Neutrophil (primary cell): ENCODE measurements at regions not wholly inside any gene's neighbourhood (a gene's known extent, or its start where the extent isn't known, plus 50 kb on each side); places are given as distances from the start of the nearest gene placed in this dataset.

Experiments used
- H3K27ac ChIP-seq: fragments of 200-600 bp; sonication (generic); 2 replicates; pipeline ENCODE4 v1.5.1; 2016; ENCODE audit warnings: mild to moderate bottlenecking, moderate library complexity
- H3K27me3 ChIP-seq: fragments of 200-600 bp; sonication (generic); 2 replicates; pipeline ENCODE4 v1.6.0; 2016; ENCODE audit warnings: mild to moderate bottlenecking
- H3K36me3 ChIP-seq: fragments of 200-600 bp; sonication (generic); 2 replicates; pipeline ENCODE4 v1.5.1; 2017
- H3K4me1 ChIP-seq, 2 experiments: fragments of 200-600 bp in 1 of 2; sonication (generic) in 1 of 2; 1 replicate in 1 of 2; 2 replicates in 1 of 2; pipeline versions ENCODE4 v1.5.1 to v1.6.1; 2013 to 2016; ENCODE audit warnings: low read depth in 1 of 2, low read length in 1 of 2, mild to moderate bottlenecking in 1 of 2, moderate library complexity in 1 of 2; ENCODE audit not compliant: control insufficient read depth in 1 of 2, insufficient read depth in 1 of 2
- H3K4me3 ChIP-seq, 2 experiments: fragments of 200-600 bp in 1 of 2; sonication (generic) in 1 of 2; 1 replicate in 1 of 2; 2 replicates in 1 of 2; pipeline ENCODE4 v1.5.1; 2013 to 2016; ENCODE audit warnings: low read depth in 1 of 2, low read length in 1 of 2, mild to moderate bottlenecking in 1 of 2, moderate library complexity in 1 of 2
- H3K9me3 ChIP-seq: fragments of 200-600 bp; sonication (generic); 2 replicates; pipeline ENCODE4 v1.5.1; 2016
- TF ChIP-seq, protein P1 (sequence below): fragments of 200-600 bp; sonication (generic); IDR thresholded peaks from 2 replicates; pipeline ENCODE4 v1.5.1; 2016; ENCODE audit warnings: antibody characterized with exemption

- H3K4me3 ChIP-seq: no peak overlapping the region
- peak overlapping the region; percentile 60 for H3K27ac ChIP-seq
- no peaks in the 10 kb centered on the region for H3K36me3 ChIP-seq
- no peaks in the 10 kb centered on the region for H3K9me3 ChIP-seq
- peaks cover 37 to 38% of the 10 kb centered on the region in 2 experiments for H3K4me1 ChIP-seq
- H3K27me3 ChIP-seq: no peaks in the 10 kb centered on the region
- TF ChIP-seq, protein P1, sequence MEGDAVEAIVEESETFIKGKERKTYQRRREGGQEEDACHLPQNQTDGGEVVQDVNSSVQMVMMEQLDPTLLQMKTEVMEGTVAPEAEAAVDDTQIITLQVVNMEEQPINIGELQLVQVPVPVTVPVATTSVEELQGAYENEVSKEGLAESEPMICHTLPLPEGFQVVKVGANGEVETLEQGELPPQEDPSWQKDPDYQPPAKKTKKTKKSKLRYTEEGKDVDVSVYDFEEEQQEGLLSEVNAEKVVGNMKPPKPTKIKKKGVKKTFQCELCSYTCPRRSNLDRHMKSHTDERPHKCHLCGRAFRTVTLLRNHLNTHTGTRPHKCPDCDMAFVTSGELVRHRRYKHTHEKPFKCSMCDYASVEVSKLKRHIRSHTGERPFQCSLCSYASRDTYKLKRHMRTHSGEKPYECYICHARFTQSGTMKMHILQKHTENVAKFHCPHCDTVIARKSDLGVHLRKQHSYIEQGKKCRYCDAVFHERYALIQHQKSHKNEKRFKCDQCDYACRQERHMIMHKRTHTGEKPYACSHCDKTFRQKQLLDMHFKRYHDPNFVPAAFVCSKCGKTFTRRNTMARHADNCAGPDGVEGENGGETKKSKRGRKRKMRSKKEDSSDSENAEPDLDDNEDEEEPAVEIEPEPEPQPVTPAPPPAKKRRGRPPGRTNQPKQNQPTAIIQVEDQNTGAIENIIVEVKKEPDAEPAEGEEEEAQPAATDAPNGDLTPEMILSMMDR: no peak
These were observed 577.9 kb upstream of the DIPK2B start for GRCh38 chrX:45778616-45779015.

DNA sequence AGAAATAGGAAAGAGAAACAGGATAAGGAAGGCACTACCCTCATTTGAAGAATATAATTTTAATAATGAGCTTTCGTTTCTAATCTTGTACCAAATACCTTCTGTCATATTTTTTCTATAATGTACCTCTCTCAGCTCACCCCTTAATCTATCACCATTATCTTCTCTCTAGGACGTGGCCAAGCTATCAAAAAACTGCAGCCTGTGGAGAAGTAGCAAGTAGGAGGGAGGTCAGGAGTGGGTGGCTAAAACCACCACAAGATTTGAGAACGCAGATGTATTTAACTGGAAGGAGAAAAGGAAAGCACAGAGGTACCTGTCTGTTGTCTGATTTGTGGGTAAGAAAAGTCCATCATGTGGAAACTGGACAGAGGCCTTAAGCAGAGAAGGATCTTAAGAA, 576.7 kb upstream of the DIPK2B start:
- H3K9me3 ChIP-seq: no peaks in the 10 kb centered on the region
- TF ChIP-seq, protein P1: no peak
- H3K36me3 ChIP-seq: no peaks in the 10 kb centered on the region
- H3K27me3 ChIP-seq: no peaks in the 10 kb centered on the region
- no peak overlapping the region for H3K4me3 ChIP-seq
- peak overlapping the region; percentile 20 for H3K27ac ChIP-seq
- H3K4me1 ChIP-seq: peaks cover 27 to 31% of the 10 kb centered on the region in 2 experiments

DNA sequence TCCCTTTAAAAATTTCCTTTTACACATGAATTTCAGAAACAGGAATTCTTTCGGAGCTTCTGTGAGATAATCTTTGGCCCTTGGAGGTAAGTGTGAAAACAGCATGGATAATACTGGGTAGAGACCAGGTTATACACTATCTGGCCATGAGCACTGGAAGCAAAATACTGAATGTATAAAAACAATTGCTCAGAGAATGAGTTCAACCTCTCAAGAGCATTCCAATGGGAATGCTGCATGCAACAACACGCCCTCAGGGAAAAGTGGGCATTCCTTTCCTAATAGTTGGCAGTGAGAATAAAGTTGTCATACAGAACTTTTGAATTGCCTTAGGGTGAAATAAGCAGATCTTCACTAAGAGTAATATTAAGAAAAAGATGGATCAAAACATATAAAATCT, 574.8 kb upstream of the DIPK2B start:
- H3K27me3 ChIP-seq: no peaks in the 10 kb centered on the region
- H3K4me1 ChIP-seq: peaks cover 45 to 48% of the 10 kb centered on the region in 2 experiments
- H3K27ac ChIP-seq: no peak overlapping the region
- no peak overlapping the region for H3K4me3 ChIP-seq
- TF ChIP-seq, protein P1: no peak
- H3K36me3 ChIP-seq: no peaks in the 10 kb centered on the region
- H3K9me3 ChIP-seq: no peaks in the 10 kb centered on the region

- H3K4me1 ChIP-seq: peaks cover 45 to 51% of the 10 kb centered on the region in 2 experiments
- TF ChIP-seq, protein P1: no peak
- no peaks in the 10 kb centered on the region for H3K36me3 ChIP-seq
- no peaks in the 10 kb centered on the region for H3K27me3 ChIP-seq
- H3K27ac ChIP-seq: no peak overlapping the region
- H3K4me3 ChIP-seq: no peak overlapping the region
- H3K9me3 ChIP-seq: no peaks in the 10 kb centered on the region
These were observed 574.3 kb upstream of the DIPK2B start for GRCh38 chrX:45774961-45775360.

- Histone ChIP-seq H3K9me3 (no peaks in the 10 kb centered on the region), H3K27me3 (no peaks in the 10 kb centered on the region), H3K4me1 (peaks cover 41 to 49% of the 10 kb centered on the region in 2 experiments), H3K36me3 (no peaks in the 10 kb centered on the region), H3K4me3 (no peak overlapping the region), H3K27ac (no peak overlapping the region)
- TF ChIP-seq, protein P1: no peak
These were observed 572.9 kb upstream of the DIPK2B start for GRCh38 chrX:45773572-45773971.
